H1 (cell line): ENCODE measurements at regions not wholly inside any gene's neighbourhood (a gene's known extent, or its start where the extent isn't known, plus 50 kb on each side); places are given as distances from the start of the nearest gene placed in this dataset.

Experiments used
- CTCF ChIA-PET: fragments of 300-600 bp; sonication (Branson Sonifier 250); formaldehyde crosslinking; loops from one replicate; lab custom pipeline; 2021; ENCODE audit not compliant: partially characterized antibody; lab: Charles Lee
- POLR2A ChIA-PET: fragments of 300-600 bp; sonication (Branson Sonifier 250); formaldehyde crosslinking; loops from one replicate; lab custom pipeline; 2021; ENCODE audit warnings: inconsistent platforms; ENCODE audit not compliant: partially characterized antibody; lab: Charles Lee
- DNase-seq, 2 experiments: peaks; one replicate each; pipeline versions ENCODE4 v3.0.0 to v3.0.0-alpha.2; 2010 to 2022; ENCODE audit warnings: low spot score in 2 of 2, low read depth in 1 of 2, mixed read lengths in 1 of 2
- FAIRE-seq: peaks from 2 replicates; lab custom pipeline; 2011; peaks lifted over from hg19 to GRCh38; lab: Jason Lieb, UNC
- H2AFZ ChIP-seq: 2 replicates; pipeline ENCODE4 v1.8.1; 2012; ENCODE audit warnings: low read length, inconsistent platforms
- H2AK5ac ChIP-seq: 2 replicates; pipeline ENCODE4 v1.6.1; 2013; ENCODE audit warnings: low read depth, low read length
- H2BK120ac ChIP-seq: replicated peaks from 2 replicates; pipeline ENCODE3; 2013; ENCODE audit warnings: low read depth, low read length, inconsistent platforms
- H2BK12ac ChIP-seq: 2 replicates; pipeline ENCODE4 v1.6.1; 2013; ENCODE audit warnings: low read depth, low read length
- H2BK15ac ChIP-seq: 2 replicates; pipeline ENCODE4 v1.6.1; 2013; ENCODE audit warnings: low read length
- H2BK20ac ChIP-seq: 2 replicates; pipeline ENCODE4 v1.6.1; 2013; ENCODE audit warnings: low read length
- H2BK5ac ChIP-seq: 2 replicates; pipeline ENCODE4 v1.6.1; 2013; ENCODE audit warnings: low read depth, low read length
- H3K14ac ChIP-seq: 2 replicates; pipeline ENCODE4 v1.6.1; 2013; ENCODE audit warnings: inconsistent platforms; ENCODE audit not compliant: insufficient read length
- H3K18ac ChIP-seq: 2 replicates; pipeline ENCODE4 v1.6.1; 2013; ENCODE audit warnings: low read length; ENCODE audit errors: extremely low read depth
- H3K23ac ChIP-seq: 2 replicates; pipeline ENCODE4 v1.6.1; 2013; ENCODE audit warnings: inconsistent platforms; ENCODE audit not compliant: insufficient read length
- H3K23me2 ChIP-seq: 2 replicates; pipeline ENCODE4 v1.6.1; 2013; ENCODE audit warnings: low read depth, low read length
- H3K27ac ChIP-seq: 2 replicates; pipeline ENCODE4 v1.6.1; 2011; ENCODE audit warnings: low read depth, low read length, inconsistent platforms
- H3K27me3 ChIP-seq, 4 experiments: replicated peaks in 1 of 4; 1 replicate in 1 of 4; 2 replicates in 3 of 4; pipeline versions ENCODE4 v1.6.1 to v1.8.1; 2011 to 2013; ENCODE audit warnings: low read length in 3 of 4, mild to moderate bottlenecking in 3 of 4, inconsistent platforms in 2 of 4, mixed read lengths in 2 of 4, moderate library complexity in 1 of 4; ENCODE audit not compliant: control insufficient read depth in 3 of 4, insufficient read depth in 3 of 4; ENCODE audit errors: extremely low read depth in 1 of 4
- H3K36me3 ChIP-seq, 4 experiments: 2 replicates each; pipeline versions ENCODE4 v1.6.1 to v1.8.1; 2011 to 2013; ENCODE audit warnings: mild to moderate bottlenecking in 4 of 4, low read length in 3 of 4, moderate library complexity in 2 of 4, control low read depth in 1 of 4, inconsistent platforms in 1 of 4; ENCODE audit not compliant: insufficient read depth in 4 of 4, control insufficient read depth in 2 of 4
- H3K4ac ChIP-seq: replicated peaks from 2 replicates; pipeline ENCODE3; 2013; ENCODE audit warnings: low read length, low read depth, mixed read lengths, inconsistent platforms; ENCODE audit not compliant: insufficient read length
- H3K4me1 ChIP-seq, 4 experiments: replicated peaks in 1 of 4; 1 replicate in 1 of 4; 2 replicates in 3 of 4; pipeline versions ENCODE4 v1.6.1 to v1.8.1; 2011 to 2013; ENCODE audit warnings: low read length in 3 of 4, inconsistent platforms in 2 of 4, mixed read lengths in 1 of 4; ENCODE audit not compliant: insufficient read depth in 4 of 4, control insufficient read depth in 3 of 4
- H3K4me2 ChIP-seq, 2 experiments: 2 replicates each; pipeline versions ENCODE4 v1.6.1 to v1.8.1; 2011 to 2013; ENCODE audit warnings: low read depth in 2 of 2, low read length in 2 of 2, control low read depth in 1 of 2, inconsistent platforms in 1 of 2, mild to moderate bottlenecking in 1 of 2; ENCODE audit not compliant: insufficient read depth in 1 of 2
- H3K4me3 ChIP-seq, 4 experiments: fragments of 200-600, 300-600 bp in 1 of 4; sonication (generic), shearing (Covaris generic), sonication (Bioruptor Twin) in 1 of 4; 2 replicates each; pipeline versions ENCODE4 v1.5.1 to v1.8.1; 2011 to 2016; ENCODE audit warnings: low read length in 4 of 4, low read depth in 3 of 4, control low read depth in 2 of 4, inconsistent platforms in 2 of 4, mild to moderate bottlenecking in 2 of 4, mixed read lengths in 1 of 4, moderate library complexity in 1 of 4; ENCODE audit not compliant: insufficient read depth in 2 of 4; ENCODE audit errors: extremely low read depth in 1 of 4
- H3K56ac ChIP-seq: replicated peaks from 2 replicates; pipeline ENCODE3; 2013; ENCODE audit warnings: low read depth, mild to moderate bottlenecking, mixed read lengths, low read length, inconsistent platforms; ENCODE audit not compliant: insufficient read length
- H3K79me1 ChIP-seq: 2 replicates; pipeline ENCODE4 v1.6.1; 2013; ENCODE audit warnings: low read depth, low read length, control low read depth
- H3K79me2 ChIP-seq, 2 experiments: 2 replicates each; pipeline versions ENCODE4 v1.6.1 to v1.8.1; 2012 to 2013; ENCODE audit warnings: low read length in 2 of 2, mild to moderate bottlenecking in 2 of 2, inconsistent platforms in 1 of 2; ENCODE audit not compliant: insufficient read depth in 2 of 2, control insufficient read depth in 1 of 2
- H3K9ac ChIP-seq, 4 experiments: replicated peaks in 1 of 4; 1 replicate in 1 of 4; 2 replicates in 3 of 4; pipeline versions ENCODE4 v1.6.1 to v1.8.1; 2011 to 2013; ENCODE audit warnings: low read depth in 3 of 4, low read length in 3 of 4, control low read depth in 2 of 4, mild to moderate bottlenecking in 2 of 4, moderate library complexity in 2 of 4, inconsistent platforms in 1 of 4; ENCODE audit errors: extremely low read depth in 1 of 4
- H3K9me3 ChIP-seq, 2 experiments: 2 replicates each; pipeline versions ENCODE4 v1.6.1 to v1.8.1; 2012 to 2013; ENCODE audit warnings: mild to moderate bottlenecking in 2 of 2, moderate library complexity in 2 of 2, control low read depth in 1 of 2, inconsistent platforms in 1 of 2, low read depth in 1 of 2, low read length in 1 of 2, mixed read lengths in 1 of 2; ENCODE audit not compliant: insufficient read depth in 2 of 2
- H4K20me1 ChIP-seq, 2 experiments: replicated peaks in 1 of 2; 2 replicates each; pipeline versions ENCODE3 to v1.8.1; 2011 to 2013; ENCODE audit warnings: inconsistent platforms in 2 of 2, low read length in 2 of 2, mild to moderate bottlenecking in 1 of 2; ENCODE audit not compliant: insufficient read depth in 2 of 2, control insufficient read depth in 1 of 2
- H4K5ac ChIP-seq: 2 replicates; pipeline ENCODE4 v1.6.1; 2013; ENCODE audit warnings: low read length, low read depth, mixed read lengths, inconsistent platforms; ENCODE audit not compliant: insufficient read length
- H4K8ac ChIP-seq: 2 replicates; pipeline ENCODE4 v1.8.0; 2013; ENCODE audit warnings: mild to moderate bottlenecking, moderate library complexity, low read length, inconsistent platforms; ENCODE audit not compliant: insufficient read depth; ENCODE audit errors: extremely low read depth
- H4K91ac ChIP-seq: replicated peaks from 2 replicates; pipeline ENCODE3; 2013; ENCODE audit warnings: low read length, mixed read lengths, inconsistent platforms; ENCODE audit not compliant: insufficient read length
- GABPA ChIP-seq: IDR thresholded peaks from 2 replicates; pipeline ENCODE4 v1.6.1; 2011; ENCODE audit warnings: mild to moderate bottlenecking, low read length, moderate library complexity, borderline replicate concordance; ENCODE audit not compliant: insufficient read depth
- PHF8 ChIP-seq: fragments of 200-600 bp; sonication (generic); conservative IDR thresholded peaks from 2 replicates; pipeline ENCODE4 v1.7.1; 2012; ENCODE audit warnings: low read depth, mild to moderate bottlenecking, inconsistent platforms, low read length, moderate library complexity
- RAD21 ChIP-seq, 2 experiments: IDR thresholded peaks in 1 of 2; conservative IDR thresholded peaks in 1 of 2; 2 replicates each; pipeline ENCODE4 v1.6.1; 2011; ENCODE audit warnings: low read depth in 2 of 2, low read length in 2 of 2, improper control_type of control experiment in 1 of 2, inconsistent platforms in 1 of 2, mild to moderate bottlenecking in 1 of 2, moderate library complexity in 1 of 2
- RFX5 ChIP-seq: IDR thresholded peaks from 2 replicates; pipeline ENCODE4 v1.6.1; 2011; ENCODE audit warnings: low read depth, low read length, improper control_type of control experiment, borderline replicate concordance
- SAP30 ChIP-seq: fragments of 300-600 bp; sonication (generic); IDR thresholded peaks from 2 replicates; pipeline ENCODE4 v1.7.1; 2012; ENCODE audit warnings: low read length, moderate library complexity, mild to moderate bottlenecking, inconsistent platforms; ENCODE audit not compliant: insufficient read depth, insufficient replicate concordance
- WGBS, 2 experiments: shearing (Covaris generic) in 1 of 2; methylation state at CpG; one replicate each; pipeline versions ENCODE4 v1.1.6 to v1.1.7; 2013 to 2015; ENCODE audit warnings: low lambda C conversion rate in 2 of 2, mixed read lengths in 2 of 2, inconsistent platforms in 1 of 2, low coverage in 1 of 2, missing lambda C conversion rate in 1 of 2; ENCODE audit not compliant: insufficient replicate concordance in 2 of 2, insufficient coverage in 1 of 2, insufficient read length in 1 of 2; ENCODE audit errors: extremely low coverage in 1 of 2, missing lambda C conversion rate in 1 of 2; 5-methylcytosine and 5-hydroxymethylcytosine counted together

DNA sequence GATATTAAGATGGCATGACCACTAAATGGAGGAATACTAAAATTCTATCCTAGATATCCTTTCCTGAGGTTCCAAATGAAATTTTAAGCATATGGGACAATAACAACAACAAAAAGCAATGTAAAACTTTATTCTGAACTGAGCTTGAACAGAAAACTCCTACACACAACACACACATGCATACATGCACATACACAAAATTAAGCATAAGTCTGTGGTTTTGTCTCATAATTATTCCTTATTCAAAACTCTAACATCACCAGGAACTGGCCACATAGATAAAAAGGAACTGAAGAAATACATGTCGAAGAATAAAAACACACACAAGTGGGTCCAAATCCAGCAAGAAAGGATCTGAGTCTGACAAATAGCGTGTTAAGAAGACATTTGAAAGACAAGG is 168.0 kb downstream of the COX18 start:
- H3K27ac ChIP-seq = no peak overlapping the region
- H2AFZ ChIP-seq = no peak overlapping the region
- no peak overlapping the region for H3K14ac ChIP-seq
- no peak overlapping the region for H2BK15ac ChIP-seq
- H3K79me2 ChIP-seq = no peaks in the 10 kb centered on the region
- H3K27me3 ChIP-seq = no peaks in the 10 kb centered on the region
- H3K9me3 ChIP-seq = no peaks in the 10 kb centered on the region; a peak in 1 of 4 replicates
- H2BK5ac ChIP-seq = no peak overlapping the region
- H3K4me1 ChIP-seq = peaks cover 0 to 4% (median 2%) of the 10 kb centered on the region in 4 experiments; a peak in 1 of 7 replicates
- H3K4ac ChIP-seq = no peak overlapping the region
- no peak overlapping the region for H3K4me3 ChIP-seq
- no peak overlapping the region for H3K56ac ChIP-seq
- H4K5ac ChIP-seq = no peak overlapping the region
- TF ChIP-seq GABPA (no peak), RAD21 (IDR thresholded peaks at IDR 0.05 in 1 of 2, conservative IDR thresholded peaks at IDR 0.05 in 1 of 2; ENCODE audit: low read depth in 2 of 2, low read length in 2 of 2) (no peak), PHF8 (no peak), RFX5 (no peak), SAP30 (no peak)
- no peak overlapping the region for H2BK120ac ChIP-seq
- no peaks in the 10 kb centered on the region for H3K23me2 ChIP-seq
- no peak overlapping the region for H3K23ac ChIP-seq
- no peak overlapping the region for H3K4me2 ChIP-seq
- 95% methylated on average over 2 of the region's 2 CpGs; no CpG with 5 or more reads in 1 of the 2 experiments for WGBS, 2 experiments
- ChIA-PET POLR2A (no interaction called here), CTCF (interaction anchor here (0.5 kb wide), 1 partner anchor 64 kb away, joined by 3 read pairs; no protein-coding TSS in a partner anchor)
- H2AK5ac ChIP-seq = no peak overlapping the region
- no peak for DNase-seq
- no peak overlapping the region for H2BK20ac ChIP-seq
- no peaks in the 10 kb centered on the region for H3K79me1 ChIP-seq
- no peaks in the 10 kb centered on the region for H4K20me1 ChIP-seq
- no peak overlapping the region for H3K9ac ChIP-seq
- no peak for FAIRE-seq
- H4K91ac ChIP-seq = no peak overlapping the region
- H2BK12ac ChIP-seq = no peak overlapping the region
- H3K36me3 ChIP-seq = no peaks in the 10 kb centered on the region
- no peak overlapping the region for H4K8ac ChIP-seq
- H3K18ac ChIP-seq = no peak overlapping the region
